ENCODE measurements at regions not wholly inside any gene's neighbourhood (a gene's known extent, or its start where the extent isn't known, plus 50 kb on each side); places are given as distances from the start of the nearest gene placed in this dataset.

DNA sequence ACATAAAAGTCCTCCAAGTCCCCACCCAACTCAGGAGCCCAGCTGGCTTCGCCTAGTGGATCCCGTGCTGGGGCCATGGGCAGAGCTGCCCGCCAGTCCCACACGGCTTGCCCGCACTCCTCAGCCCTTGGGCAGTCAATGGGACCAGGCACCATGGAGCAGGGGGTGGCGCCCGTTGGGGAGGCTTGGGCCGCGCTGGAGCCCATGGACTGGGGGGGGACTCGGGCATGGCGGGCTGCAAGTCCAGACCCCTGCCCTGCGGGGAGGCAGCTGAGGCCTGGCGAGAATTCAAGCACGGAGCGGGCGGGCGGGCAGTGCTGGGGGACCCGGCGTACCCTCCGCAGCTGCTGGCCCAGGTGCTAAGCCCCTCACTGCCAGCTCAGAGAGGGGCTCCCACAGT is 249.8 kb upstream of the PLD5 start:
- no peak overlapping the region for H3K14ac ChIP-seq (ENCODE audit: low read length)
- no peak overlapping the region for H4K12ac ChIP-seq (ENCODE audit: low read depth, low read length)
- no peaks in the 10 kb centered on the region for H3K79me1 ChIP-seq (ENCODE audit: low read length)
- no peaks in the 10 kb centered on the region for H3K27me3 ChIP-seq (ENCODE audit: insufficient read depth, low read length)
- no peak overlapping the region for H3K27ac ChIP-seq (ENCODE audit: low read depth, low read length)
- H3K4ac ChIP-seq (ENCODE audit: low read depth, low read length), result no peak overlapping the region
- no peak overlapping the region for H2BK120ac ChIP-seq (ENCODE audit: insufficient read depth, low read length, poor library complexity)
- no CpG with 5 or more reads among the region's 20 CpGs for WGBS (ENCODE audit: extremely low coverage, insufficient coverage, insufficient read length)
- H3K9ac ChIP-seq (ENCODE audit: low read length), result no peak overlapping the region
- no peak overlapping the region for H2AFZ ChIP-seq (ENCODE audit: insufficient read depth, low read length, poor library complexity)
- H4K91ac ChIP-seq (ENCODE audit: low read depth, low read length), result no peak overlapping the region
- H3K23ac ChIP-seq (ENCODE audit: low read length), result no peak overlapping the region
- no peak overlapping the region for H3K4me2 ChIP-seq (ENCODE audit: low read length)
- no peak for DNase-seq
- no peaks in the 10 kb centered on the region for H3K79me2 ChIP-seq (ENCODE audit: control insufficient read depth, insufficient read depth, low read length, poor library complexity)
- no peak overlapping the region for H3K4me3 ChIP-seq (ENCODE audit: low read depth, low read length)
- H3K4me1 ChIP-seq (ENCODE audit: control insufficient read depth in 1 of 2, insufficient read depth in 2 of 2, low read length in 2 of 2), result no peaks in the 10 kb centered on the region
- no peak overlapping the region for H2BK5ac ChIP-seq (ENCODE audit: low read depth, low read length, poor library complexity)
- no peaks in the 10 kb centered on the region for H3K36me3 ChIP-seq (ENCODE audit: control insufficient read depth in 1 of 2, insufficient read depth in 2 of 2, low read length in 2 of 2)
- H3K18ac ChIP-seq (ENCODE audit: low read length), result no peak overlapping the region
- H3K9me3 ChIP-seq (ENCODE audit: insufficient read depth, low read depth, low read length), result peaks cover 6% of the 10 kb centered on the region
- H2BK12ac ChIP-seq (ENCODE audit: low read length), result no peak overlapping the region
- no peak overlapping the region for H2AK5ac ChIP-seq (ENCODE audit: low read length)
- no peak overlapping the region for H4K8ac ChIP-seq (ENCODE audit: low read depth, low read length)

GRCh38 chr1:242770366-242770765 is 245.9 kb upstream of the PLD5 start:
- H3K23ac ChIP-seq (ENCODE audit: low read length), result no peak overlapping the region
- no peak overlapping the region for H2AK5ac ChIP-seq (ENCODE audit: low read length)
- H3K4ac ChIP-seq (ENCODE audit: low read depth, low read length), result no peak overlapping the region
- H2BK5ac ChIP-seq (ENCODE audit: low read depth, low read length, poor library complexity), result no peak overlapping the region
- no peaks in the 10 kb centered on the region for H3K79me1 ChIP-seq (ENCODE audit: low read length)
- H2BK12ac ChIP-seq (ENCODE audit: low read length), result no peak overlapping the region
- H3K14ac ChIP-seq (ENCODE audit: low read length), result no peak overlapping the region
- no peak overlapping the region for H3K9ac ChIP-seq (ENCODE audit: low read length)
- H2BK120ac ChIP-seq (ENCODE audit: insufficient read depth, low read length, poor library complexity), result no peak overlapping the region
- no peak overlapping the region for H3K18ac ChIP-seq (ENCODE audit: low read length)
- H4K91ac ChIP-seq (ENCODE audit: low read depth, low read length), result no peak overlapping the region
- H4K12ac ChIP-seq (ENCODE audit: low read depth, low read length), result no peak overlapping the region
- H3K36me3 ChIP-seq (ENCODE audit: control insufficient read depth in 1 of 2, insufficient read depth in 2 of 2, low read length in 2 of 2), result no peaks in the 10 kb centered on the region
- no peak overlapping the region for H3K4me2 ChIP-seq (ENCODE audit: low read length)
- H3K27ac ChIP-seq (ENCODE audit: low read depth, low read length), result no peak overlapping the region
- no peak overlapping the region for H2AFZ ChIP-seq (ENCODE audit: insufficient read depth, low read length, poor library complexity)
- no peaks in the 10 kb centered on the region for H3K79me2 ChIP-seq (ENCODE audit: control insufficient read depth, insufficient read depth, low read length, poor library complexity)
- no peak overlapping the region for H3K4me3 ChIP-seq (ENCODE audit: low read depth, low read length)
- H3K4me1 ChIP-seq (ENCODE audit: control insufficient read depth in 1 of 2, insufficient read depth in 2 of 2, low read length in 2 of 2), result no peaks in the 10 kb centered on the region
- H4K8ac ChIP-seq (ENCODE audit: low read depth, low read length), result no peak overlapping the region
- H3K9me3 ChIP-seq (ENCODE audit: insufficient read depth, low read depth, low read length), result peaks cover 6% of the 10 kb centered on the region
- no CpG with 5 or more reads among the region's 1 CpG for WGBS (ENCODE audit: extremely low coverage, insufficient coverage, insufficient read length)
- no peaks in the 10 kb centered on the region for H3K27me3 ChIP-seq (ENCODE audit: insufficient read depth, low read length)
- peak; percentile 5 to 9 for DNase-seq

GRCh38 chr1:242764161-242764560 is 239.7 kb upstream of the PLD5 start:
- H3K27me3 ChIP-seq (ENCODE audit: insufficient read depth, low read length), result no peaks in the 10 kb centered on the region
- no peaks in the 10 kb centered on the region for H3K79me2 ChIP-seq (ENCODE audit: control insufficient read depth, insufficient read depth, low read length, poor library complexity)
- no peak overlapping the region for H4K12ac ChIP-seq (ENCODE audit: low read depth, low read length)
- H2AK5ac ChIP-seq (ENCODE audit: low read length), result no peak overlapping the region
- H3K4me2 ChIP-seq (ENCODE audit: low read length), result no peak overlapping the region
- H2AFZ ChIP-seq (ENCODE audit: insufficient read depth, low read length, poor library complexity), result no peak overlapping the region
- H3K79me1 ChIP-seq (ENCODE audit: low read length), result no peaks in the 10 kb centered on the region
- no peak overlapping the region for H3K4me3 ChIP-seq (ENCODE audit: low read depth, low read length)
- H3K4me1 ChIP-seq (ENCODE audit: control insufficient read depth in 1 of 2, insufficient read depth in 2 of 2, low read length in 2 of 2), result no peaks in the 10 kb centered on the region
- H3K18ac ChIP-seq (ENCODE audit: low read length), result no peak overlapping the region
- H2BK120ac ChIP-seq (ENCODE audit: insufficient read depth, low read length, poor library complexity), result no peak overlapping the region
- no peak for DNase-seq
- no peak overlapping the region for H2BK12ac ChIP-seq (ENCODE audit: low read length)
- H3K4ac ChIP-seq (ENCODE audit: low read depth, low read length), result no peak overlapping the region
- H3K27ac ChIP-seq (ENCODE audit: low read depth, low read length), result no peak overlapping the region
- no peaks in the 10 kb centered on the region for H3K36me3 ChIP-seq (ENCODE audit: control insufficient read depth in 1 of 2, insufficient read depth in 2 of 2, low read length in 2 of 2)
- no peak overlapping the region for H2BK5ac ChIP-seq (ENCODE audit: low read depth, low read length, poor library complexity)
- WGBS (ENCODE audit: extremely low coverage, insufficient coverage, insufficient read length), result no CpG with 5 or more reads among the region's 1 CpG
- H3K9ac ChIP-seq (ENCODE audit: low read length), result no peak overlapping the region
- H4K91ac ChIP-seq (ENCODE audit: low read depth, low read length), result no peak overlapping the region
- no peak overlapping the region for H3K14ac ChIP-seq (ENCODE audit: low read length)
- peaks cover 4% of the 10 kb centered on the region for H3K9me3 ChIP-seq (ENCODE audit: insufficient read depth, low read depth, low read length)
- no peak overlapping the region for H4K8ac ChIP-seq (ENCODE audit: low read depth, low read length)
- H3K23ac ChIP-seq (ENCODE audit: low read length), result no peak overlapping the region

DNA sequence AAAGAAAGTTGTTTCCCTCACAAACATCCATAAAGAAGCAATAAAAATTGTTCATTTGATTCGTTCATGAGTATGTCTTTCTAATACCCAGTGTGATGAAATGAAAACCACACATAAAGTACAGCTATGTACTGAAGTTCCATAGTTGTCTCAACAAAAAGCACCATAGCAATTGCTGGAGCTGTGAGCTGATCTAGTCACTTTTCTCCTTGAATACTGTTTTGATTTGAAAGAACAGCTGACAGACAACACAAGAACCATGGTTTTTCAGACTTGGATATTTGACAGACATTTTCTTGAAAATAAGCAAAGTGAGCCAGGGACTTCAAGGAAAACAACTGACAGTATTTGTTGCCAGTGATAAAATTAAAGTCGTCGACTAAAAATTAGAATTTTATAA is 237.1 kb upstream of the PLD5 start:
- no peaks in the 10 kb centered on the region for H3K79me1 ChIP-seq (ENCODE audit: low read length)
- H2BK5ac ChIP-seq (ENCODE audit: low read depth, low read length, poor library complexity), result no peak overlapping the region
- no peak overlapping the region for H3K18ac ChIP-seq (ENCODE audit: low read length)
- no peaks in the 10 kb centered on the region for H3K36me3 ChIP-seq (ENCODE audit: control insufficient read depth in 1 of 2, insufficient read depth in 2 of 2, low read length in 2 of 2)
- peaks cover 4% of the 10 kb centered on the region for H3K9me3 ChIP-seq (ENCODE audit: insufficient read depth, low read depth, low read length)
- WGBS (ENCODE audit: extremely low coverage, insufficient coverage, insufficient read length), result no CpG with 5 or more reads among the region's 3 CpGs
- no peaks in the 10 kb centered on the region for H3K4me1 ChIP-seq (ENCODE audit: control insufficient read depth in 1 of 2, insufficient read depth in 2 of 2, low read length in 2 of 2)
- H3K79me2 ChIP-seq (ENCODE audit: control insufficient read depth, insufficient read depth, low read length, poor library complexity), result no peaks in the 10 kb centered on the region
- no peak overlapping the region for H2AK5ac ChIP-seq (ENCODE audit: low read length)
- no peak overlapping the region for H2AFZ ChIP-seq (ENCODE audit: insufficient read depth, low read length, poor library complexity)
- H3K4me2 ChIP-seq (ENCODE audit: low read length), result no peak overlapping the region
- no peak overlapping the region for H2BK120ac ChIP-seq (ENCODE audit: insufficient read depth, low read length, poor library complexity)
- H4K8ac ChIP-seq (ENCODE audit: low read depth, low read length), result no peak overlapping the region
- H3K14ac ChIP-seq (ENCODE audit: low read length), result no peak overlapping the region
- no peak overlapping the region for H3K9ac ChIP-seq (ENCODE audit: low read length)
- no peak for DNase-seq
- H2BK12ac ChIP-seq (ENCODE audit: low read length), result no peak overlapping the region
- no peak overlapping the region for H4K91ac ChIP-seq (ENCODE audit: low read depth, low read length)
- no peak overlapping the region for H3K4ac ChIP-seq (ENCODE audit: low read depth, low read length)
- no peak overlapping the region for H3K4me3 ChIP-seq (ENCODE audit: low read depth, low read length)
- no peaks in the 10 kb centered on the region for H3K27me3 ChIP-seq (ENCODE audit: insufficient read depth, low read length)
- H3K23ac ChIP-seq (ENCODE audit: low read length), result no peak overlapping the region
- no peak overlapping the region for H3K27ac ChIP-seq (ENCODE audit: low read depth, low read length)
- no peak overlapping the region for H4K12ac ChIP-seq (ENCODE audit: low read depth, low read length)

Measured in trophoblast cell (in vitro differentiated cells and primary cell).